K562 (cell line): ENCODE measurements at regions not wholly inside any gene's neighbourhood (a gene's known extent, or its start where the extent isn't known, plus 50 kb on each side); places are given as distances from the start of the nearest gene placed in this dataset.

Source experiments
- ATAC-seq: fragments of 200-7000 bp; cut with Tn5 transposase; 3 replicates; pipeline ENCODE4 v1.9.1; 2020; ENCODE audit warnings: moderate library complexity
- BruUV-seq: library from RNA; stranded (reverse); fragments of 400-500 nt; replicated peaks from 2 replicates; lab custom pipeline; 2021; lab: Mats Ljungman, UMichigan
- CTCF ChIA-PET: fragments of 300-600 bp; formaldehyde crosslinking; extraction: SDS; loops from one replicate; lab custom pipeline; 2021; ENCODE audit warnings: low intra/inter-chr PET ratio; lab: Yijun Ruan, JAX
- POLR2A ChIA-PET: fragments of 300-600, 350-650 bp; sonication (Branson Sonifier 250); formaldehyde crosslinking; extraction: SDS; loops from one replicate; lab custom pipeline; 2021; ENCODE audit warnings: antibody characterized with exemption, inconsistent platforms; lab: Yijun Ruan, JAX
- DNase-seq, 4 experiments: peaks; one replicate each; pipeline versions ENCODE4 v3.0.0 to v3.0.0-alpha.2; 2011 to 2018; ENCODE audit warnings: low spot score in 3 of 4, mixed read lengths in 3 of 4; ENCODE audit errors: extremely low read depth in 1 of 4
- FAIRE-seq: peaks from 2 replicates; lab custom pipeline; 2011; peaks lifted over from hg19 to GRCh38; lab: Jason Lieb, UNC
- H2AFZ ChIP-seq: 2 replicates; pipeline ENCODE4 v1.6.0; 2011; ENCODE audit warnings: low read depth, low read length, control low read depth, inconsistent platforms
- H3K27ac ChIP-seq: fragments of 200-600 bp; 3 replicates; pipeline ENCODE4 v1.8.0; 2011; ENCODE audit warnings: low read depth, mild to moderate bottlenecking, control low read depth, inconsistent platforms, low read length, moderate library complexity, mixed read lengths; ENCODE audit errors: extremely low read depth
- H3K27me3 ChIP-seq, 2 experiments: fragments of 300-600 bp in 1 of 2; 2 replicates in 1 of 2; 3 replicates in 1 of 2; pipeline versions ENCODE4 v1.6.0 to v1.8.0; 2011; ENCODE audit warnings: inconsistent platforms in 2 of 2, low read length in 2 of 2, mild to moderate bottlenecking in 1 of 2, mixed read lengths in 1 of 2, moderate library complexity in 1 of 2; ENCODE audit not compliant: control insufficient read depth in 2 of 2, insufficient read depth in 2 of 2
- H3K36me3 ChIP-seq: fragments of 300-600 bp; 3 replicates; pipeline ENCODE4 v1.8.0; 2011; ENCODE audit warnings: mild to moderate bottlenecking, low read length, inconsistent platforms; ENCODE audit not compliant: control insufficient read depth, insufficient read depth
- H3K4me1 ChIP-seq, 2 experiments: fragments of 200-600 bp in 1 of 2; replicated peaks in 1 of 2; 2 replicates in 1 of 2; 3 replicates in 1 of 2; pipeline versions ENCODE4 v1.5.1 to v1.8.0; 2011; ENCODE audit warnings: inconsistent platforms in 2 of 2, low read length in 2 of 2, mild to moderate bottlenecking in 1 of 2, mixed read lengths in 1 of 2, moderate library complexity in 1 of 2; ENCODE audit not compliant: control insufficient read depth in 2 of 2, insufficient read depth in 2 of 2
- H3K4me2 ChIP-seq: 2 replicates; pipeline ENCODE4 v1.6.1; 2011; ENCODE audit warnings: low read length, control low read depth, inconsistent platforms, mixed read lengths; ENCODE audit not compliant: insufficient read depth
- H3K4me3 ChIP-seq: fragments of 200-600 bp; sonication (generic), shearing (Covaris generic); 2 replicates; pipeline ENCODE4 v1.5.1; 2016; ENCODE audit warnings: control low read depth, inconsistent platforms
- H3K79me2 ChIP-seq: fragments of 200-600 bp; 3 replicates; pipeline ENCODE4 v1.8.0; 2011; ENCODE audit warnings: low read length, inconsistent platforms; ENCODE audit not compliant: control insufficient read depth, insufficient read depth
- H3K9ac ChIP-seq, 2 experiments: 2 replicates each; pipeline versions ENCODE4 v1.6.0 to v1.6.1; 2011; ENCODE audit warnings: low read depth in 2 of 2, low read length in 2 of 2, control low read depth in 1 of 2, inconsistent platforms in 1 of 2, mild to moderate bottlenecking in 1 of 2, mixed read lengths in 1 of 2; ENCODE audit not compliant: insufficient read depth in 1 of 2
- H3K9me1 ChIP-seq: one replicate; pipeline ENCODE4 v1.6.0; 2011; ENCODE audit warnings: inconsistent platforms, mild to moderate bottlenecking, low read length, moderate library complexity; ENCODE audit not compliant: control insufficient read depth, insufficient read depth
- H3K9me3 ChIP-seq: replicated peaks from 2 replicates; pipeline ENCODE4 v1.5.1; 2011; ENCODE audit warnings: low read depth, low read length, inconsistent platforms; ENCODE audit not compliant: control insufficient read depth, insufficient read depth
- H4K20me1 ChIP-seq: replicated peaks from 2 replicates; pipeline ENCODE4 v1.6.1; 2011; ENCODE audit warnings: low read length, inconsistent platforms, mixed read lengths; ENCODE audit not compliant: control insufficient read depth, insufficient read depth
- ATF3 ChIP-seq, 2 experiments: fragments of 450-650 bp in 1 of 2; sonication (generic) in 1 of 2; formaldehyde crosslinking in 1 of 2; IDR thresholded peaks in 1 of 2; conservative IDR thresholded peaks in 1 of 2; 2 replicates each; pipeline versions ENCODE4 v1.6.1 to v1.8.1; 2016 to 2023; ENCODE audit warnings: mild to moderate bottlenecking in 2 of 2, moderate library complexity in 2 of 2, inconsistent platforms in 1 of 2, missing genetic modification reagents in 1 of 2
- BDP1 ChIP-seq: IDR thresholded peaks from 3 replicates; pipeline ENCODE4 v1.6.1; 2011; ENCODE audit not compliant: insufficient read length, insufficient read depth
- ILK ChIP-seq: fragments of 450-650 bp; IDR thresholded peaks from 2 replicates; pipeline ENCODE4 v1.6.1; 2016; ENCODE audit warnings: missing genetic modification characterization, low read depth, mild to moderate bottlenecking, missing compliant biosample characterization, moderate library complexity, borderline replicate concordance
- KHSRP ChIP-seq: fragments of 450-650 bp; IDR thresholded peaks from 2 replicates; pipeline ENCODE4 v1.6.1; 2017
- MED1 ChIP-seq: sonication (generic); formaldehyde crosslinking; IDR thresholded peaks from 2 replicates; pipeline ENCODE4 v1.8.1; 2023; ENCODE audit warnings: missing genetic modification reagents, borderline replicate concordance
- PCBP1 ChIP-seq: fragments of 200-400 bp; formaldehyde crosslinking; IDR thresholded peaks from 2 replicates; pipeline ENCODE4 v1.6.1; 2018; ENCODE audit warnings: mild to moderate bottlenecking, low read depth, low read length; ENCODE audit not compliant: poor library complexity, severe bottlenecking
- RAD21 ChIP-seq, 2 experiments: fragments of 250-450 bp in 1 of 2; fragments of 450-650 bp in 1 of 2; sonication (Bioruptor Pico) in 1 of 2; formaldehyde crosslinking in 1 of 2; IDR thresholded peaks in 1 of 2; conservative IDR thresholded peaks in 1 of 2; 2 replicates each; pipeline versions ENCODE4 v1.4.0 to v1.8.0; 2020 to 2022; ENCODE audit warnings: mild to moderate bottlenecking in 2 of 2, moderate library complexity in 1 of 2
- SIN3A ChIP-seq, 2 experiments: fragments of 150-350 bp in 1 of 2; IDR thresholded peaks; 2 replicates each; pipeline ENCODE4 v1.6.1; 2011 to 2016; ENCODE audit warnings: borderline replicate concordance in 2 of 2, low read depth in 2 of 2, low read length in 2 of 2, mild to moderate bottlenecking in 2 of 2, moderate library complexity in 2 of 2; ENCODE audit not compliant: control insufficient read depth in 1 of 2
- SIN3B ChIP-seq: fragments of 450-650 bp; IDR thresholded peaks from 2 replicates; pipeline ENCODE4 v1.6.1; 2017; ENCODE audit warnings: low read depth, mild to moderate bottlenecking, moderate library complexity
- SIRT6 ChIP-seq: IDR thresholded peaks from one replicate; pipeline ENCODE4 v1.6.1; 2012; ENCODE audit warnings: low read depth, mild to moderate bottlenecking, control low read depth, inconsistent platforms, low read length, moderate library complexity
- U2AF1 ChIP-seq: fragments of 200-400 bp; formaldehyde crosslinking; optimal IDR thresholded peaks from 2 replicates; pipeline ENCODE3; 2017; ENCODE audit warnings: mild to moderate bottlenecking, low read depth, low read length, moderate library complexity
- ZBTB9 ChIP-seq: fragments of 450-650 bp; formaldehyde crosslinking; IDR thresholded peaks from 2 replicates; pipeline ENCODE4 v1.4.0; 2020; ENCODE audit warnings: mild to moderate bottlenecking, moderate library complexity
- ZNF77 ChIP-seq: fragments of 250-450 bp; sonication (Bioruptor Pico); IDR thresholded peaks from 2 replicates; pipeline ENCODE4 v1.5.0; 2020
- WGBS: fragments of 100-300 bp; shearing (Covaris generic); methylation state at CpG from one replicate; pipeline ENCODE4 v1.1.6; 2016; ENCODE audit warnings: low coverage, mixed read lengths; ENCODE audit not compliant: insufficient coverage; ENCODE audit errors: missing lambda C conversion rate; 5-methylcytosine and 5-hydroxymethylcytosine counted together
- in situ Hi-C: fragments of 300-500 bp; cut with MboI; formaldehyde crosslinking; loops from 4 replicates; pipeline ENCODE4 v1.15.0; 2018; ENCODE audit warnings: inconsistent platforms, mixed read lengths
- intact Hi-C: fragments of 100-400 bp; cut with micrococcal nuclease; formaldehyde crosslinking; loops from 2 replicates; pipeline ENCODE4 v1.14.2; 2022
- TF ChIP-seq, protein P1 (sequence below), 2 experiments: fragments of 450-650 bp in 1 of 2; IDR thresholded peaks; 2 replicates each; pipeline ENCODE4 v1.6.1; 2011 to 2017; ENCODE audit warnings: low read depth in 2 of 2, antibody characterized with exemption in 1 of 2, borderline replicate concordance in 1 of 2, low read length in 1 of 2, mild to moderate bottlenecking in 1 of 2, mixed read lengths in 1 of 2; ENCODE audit not compliant: control insufficient read depth in 1 of 2

- intact Hi-C loops (no loop called here), in situ Hi-C loops (no loop called here)
- Histone ChIP-seq H3K4me3 (no peak overlapping the region), H3K9ac (no peak overlapping the region), H3K27ac (no peak overlapping the region), H3K27me3 (peaks cover 7 to 15% of the 10 kb centered on the region in 2 experiments; a peak in 3 of 5 replicates), H3K9me3 (no peaks in the 10 kb centered on the region), H3K9me1 (no peaks in the 10 kb centered on the region), H3K79me2 (no peaks in the 10 kb centered on the region), H4K20me1 (no peaks in the 10 kb centered on the region), H3K4me2 (no peak overlapping the region), H3K4me1 (no peaks in the 10 kb centered on the region), H2AFZ (no peak overlapping the region), H3K36me3 (no peaks in the 10 kb centered on the region)
- 2% methylated on average over 5 of the region's 5 CpGs for WGBS
- DNase-seq = no peak
- CTCF ChIA-PET = no interaction called here
- BruUV-seq = no TSS peak
- no peak for ATAC-seq
- POLR2A ChIA-PET = no interaction called here
- TF ChIP-seq ZBTB9 (CRISPR knock-in tag) (no peak), RAD21 (CRISPR knock-in tag; conservative IDR thresholded peaks at IDR 0.05 in 1 of 2, IDR thresholded peaks at IDR 0.05 in 1 of 2) (no peak), U2AF1 (no peak), ZNF77 (CRISPR knock-in tag) (no peak), BDP1 (no peak), MED1 (CRISPR knock-in tag) (no peak), SIRT6 (no peak), SIN3A (IDR thresholded peaks at IDR 0.05; ENCODE audit: borderline replicate concordance in 2 of 2, control insufficient read depth in 1 of 2, low read depth in 2 of 2, low read length in 2 of 2) (no peak), ATF3 (IDR thresholded peaks at IDR 0.05) (no peak), ATF3 (CRISPR knock-in tag; conservative IDR thresholded peaks at IDR 0.05) (no peak), KHSRP (no peak), PCBP1 (no peak), SIN3B (no peak), ILK (tag) (no peak)
- TF ChIP-seq, protein P1, sequence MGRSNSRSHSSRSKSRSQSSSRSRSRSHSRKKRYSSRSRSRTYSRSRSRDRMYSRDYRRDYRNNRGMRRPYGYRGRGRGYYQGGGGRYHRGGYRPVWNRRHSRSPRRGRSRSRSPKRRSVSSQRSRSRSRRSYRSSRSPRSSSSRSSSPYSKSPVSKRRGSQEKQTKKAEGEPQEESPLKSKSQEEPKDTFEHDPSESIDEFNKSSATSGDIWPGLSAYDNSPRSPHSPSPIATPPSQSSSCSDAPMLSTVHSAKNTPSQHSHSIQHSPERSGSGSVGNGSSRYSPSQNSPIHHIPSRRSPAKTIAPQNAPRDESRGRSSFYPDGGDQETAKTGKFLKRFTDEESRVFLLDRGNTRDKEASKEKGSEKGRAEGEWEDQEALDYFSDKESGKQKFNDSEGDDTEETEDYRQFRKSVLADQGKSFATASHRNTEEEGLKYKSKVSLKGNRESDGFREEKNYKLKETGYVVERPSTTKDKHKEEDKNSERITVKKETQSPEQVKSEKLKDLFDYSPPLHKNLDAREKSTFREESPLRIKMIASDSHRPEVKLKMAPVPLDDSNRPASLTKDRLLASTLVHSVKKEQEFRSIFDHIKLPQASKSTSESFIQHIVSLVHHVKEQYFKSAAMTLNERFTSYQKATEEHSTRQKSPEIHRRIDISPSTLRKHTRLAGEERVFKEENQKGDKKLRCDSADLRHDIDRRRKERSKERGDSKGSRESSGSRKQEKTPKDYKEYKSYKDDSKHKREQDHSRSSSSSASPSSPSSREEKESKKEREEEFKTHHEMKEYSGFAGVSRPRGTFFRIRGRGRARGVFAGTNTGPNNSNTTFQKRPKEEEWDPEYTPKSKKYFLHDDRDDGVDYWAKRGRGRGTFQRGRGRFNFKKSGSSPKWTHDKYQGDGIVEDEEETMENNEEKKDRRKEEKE (IDR thresholded peaks at IDR 0.05; ENCODE audit: borderline replicate concordance in 1 of 2, control insufficient read depth in 1 of 2, low read depth in 2 of 2, low read length in 1 of 2) = no peak
- no peak for FAIRE-seq
Observed at GRCh38 chr2:60356346-60356745, 197.1 kb downstream of the BCL11A start.
